ENCODE measurements at regions not wholly inside any gene's neighbourhood (a gene's known extent, or its start where the extent isn't known, plus 50 kb on each side); places are given as distances from the start of the nearest gene placed in this dataset.

DNA sequence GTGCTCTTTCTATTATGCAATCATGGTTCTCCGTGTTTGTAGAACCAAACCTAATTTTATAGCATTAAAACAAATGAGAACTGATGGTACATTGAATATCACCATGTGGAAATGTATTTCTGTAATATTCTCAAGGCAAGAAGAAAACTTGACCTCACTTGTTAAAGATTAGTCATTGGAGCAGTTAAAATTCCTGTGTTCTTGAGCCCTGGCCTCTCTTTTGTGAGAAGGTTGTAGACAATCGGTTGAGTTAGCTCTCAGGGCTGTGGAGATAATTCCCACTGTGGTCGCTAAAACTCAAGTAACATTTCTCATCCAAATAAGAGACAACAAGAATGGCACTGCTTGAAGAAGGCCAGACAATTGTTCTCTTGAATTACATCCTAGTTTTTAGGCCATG, 216.0 kb upstream of the KLF4 start:
- H3K36me3 ChIP-seq (ENCODE audit: control insufficient read depth in 4 of 4, insufficient read depth in 3 of 4, low read depth in 1 of 4, low read length in 3 of 4), result no peaks in the 10 kb centered on the region
- no peaks in the 10 kb centered on the region for H3K4me1 ChIP-seq (ENCODE audit: control insufficient read depth in 4 of 4, insufficient read depth in 4 of 4, low read length in 3 of 4)
- H3K9ac ChIP-seq (ENCODE audit: low read depth in 1 of 2, low read length in 2 of 2), result no peak overlapping the region
- TF ChIP-seq, protein P1, sequence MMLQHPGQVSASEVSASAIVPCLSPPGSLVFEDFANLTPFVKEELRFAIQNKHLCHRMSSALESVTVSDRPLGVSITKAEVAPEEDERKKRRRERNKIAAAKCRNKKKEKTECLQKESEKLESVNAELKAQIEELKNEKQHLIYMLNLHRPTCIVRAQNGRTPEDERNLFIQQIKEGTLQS (IDR thresholded peaks at IDR 0.05), result no peak
- no peak for TF ChIP-seq FOXA2 (IDR thresholded peaks at IDR 0.05)
- H3K4me3 ChIP-seq (ENCODE audit: low read depth in 1 of 3, low read length in 3 of 3), result no peak overlapping the region
- WGBS, result 87% methylated on average over 3 of the region's 3 CpGs
- H3K27ac ChIP-seq (ENCODE audit: low read depth in 1 of 2, low read length in 2 of 2), result no peak overlapping the region
- no peaks in the 10 kb centered on the region for H3K27me3 ChIP-seq (ENCODE audit: control insufficient read depth in 4 of 4, insufficient read depth in 4 of 4, low read length in 3 of 4)
- no peaks in the 10 kb centered on the region for H3K9me3 ChIP-seq (ENCODE audit: control insufficient read depth in 4 of 4, low read length in 3 of 4)
- no peak for DNase-seq (ENCODE audit: low spot score)

DNA sequence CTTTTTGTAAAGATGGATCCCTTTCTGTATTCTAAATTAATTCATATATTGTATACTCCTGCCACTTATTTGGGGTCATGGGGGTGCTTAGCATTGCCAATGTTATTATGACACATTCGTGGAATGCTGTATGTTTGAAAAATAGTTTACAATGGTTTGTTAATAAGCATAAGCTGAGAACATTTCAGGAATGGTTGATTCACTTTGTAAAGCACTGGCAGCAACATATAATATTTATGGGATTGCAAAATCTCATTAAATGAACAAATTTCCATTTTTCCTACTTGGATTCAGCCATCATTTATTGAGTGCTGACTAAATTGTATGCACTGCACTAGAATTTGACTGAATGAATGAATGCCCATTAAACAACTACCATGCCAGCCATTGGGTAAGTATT, 215.2 kb upstream of the KLF4 start:
- no peaks in the 10 kb centered on the region for H3K9me3 ChIP-seq (ENCODE audit: control insufficient read depth in 4 of 4, low read length in 3 of 4)
- no peak for DNase-seq (ENCODE audit: low spot score)
- no peaks in the 10 kb centered on the region for H3K36me3 ChIP-seq (ENCODE audit: control insufficient read depth in 4 of 4, insufficient read depth in 3 of 4, low read depth in 1 of 4, low read length in 3 of 4)
- no peak for TF ChIP-seq GABPA (IDR thresholded peaks at IDR 0.05 in 1 of 2, conservative IDR thresholded peaks at IDR 0.05 in 1 of 2)
- TF ChIP-seq, protein P2, sequence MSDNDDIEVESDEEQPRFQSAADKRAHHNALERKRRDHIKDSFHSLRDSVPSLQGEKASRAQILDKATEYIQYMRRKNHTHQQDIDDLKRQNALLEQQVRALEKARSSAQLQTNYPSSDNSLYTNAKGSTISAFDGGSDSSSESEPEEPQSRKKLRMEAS (IDR thresholded peaks at IDR 0.05), result no peak
- 73% methylated on average over 1 of the region's 1 CpG for WGBS
- H3K4me3 ChIP-seq (ENCODE audit: low read depth in 1 of 3, low read length in 3 of 3), result no peak overlapping the region
- H3K27ac ChIP-seq (ENCODE audit: low read depth in 1 of 2, low read length in 2 of 2), result no peak overlapping the region
- H3K27me3 ChIP-seq (ENCODE audit: control insufficient read depth in 4 of 4, insufficient read depth in 4 of 4, low read length in 3 of 4), result no peaks in the 10 kb centered on the region
- H3K9ac ChIP-seq (ENCODE audit: low read depth in 1 of 2, low read length in 2 of 2), result no peak overlapping the region
- no peaks in the 10 kb centered on the region for H3K4me1 ChIP-seq (ENCODE audit: control insufficient read depth in 4 of 4, insufficient read depth in 4 of 4, low read length in 3 of 4)

- Histone ChIP-seq H3K9me3 (ENCODE audit: control insufficient read depth in 4 of 4, low read length in 3 of 4) (no peaks in the 10 kb centered on the region), H3K4me3 (ENCODE audit: low read depth in 1 of 3, low read length in 3 of 3) (no peak overlapping the region), H3K27ac (ENCODE audit: low read depth in 1 of 2, low read length in 2 of 2) (no peak overlapping the region), H3K9ac (ENCODE audit: low read depth in 1 of 2, low read length in 2 of 2) (no peak overlapping the region), H3K36me3 (ENCODE audit: control insufficient read depth in 4 of 4, insufficient read depth in 3 of 4, low read depth in 1 of 4, low read length in 3 of 4) (no peaks in the 10 kb centered on the region), H3K27me3 (ENCODE audit: control insufficient read depth in 4 of 4, insufficient read depth in 4 of 4, low read length in 3 of 4) (no peaks in the 10 kb centered on the region), H3K4me1 (ENCODE audit: control insufficient read depth in 4 of 4, insufficient read depth in 4 of 4, low read length in 3 of 4) (no peaks in the 10 kb centered on the region)
- TF ChIP-seq CTCF (IDR thresholded peaks at IDR 0.05; ENCODE audit: low read depth, low read length, missing input control) (no peak), NR2F2 (IDR thresholded peaks at IDR 0.05) (no peak), FOXA2 (IDR thresholded peaks at IDR 0.05) (no peak), ZBTB33 (IDR thresholded peaks at IDR 0.05) (no peak), YY1 (IDR thresholded peaks at IDR 0.05) (no peak), JUND (IDR thresholded peaks at IDR 0.05) (no peak), RAD21 (IDR thresholded peaks at IDR 0.05) (no peak), RXRA (IDR thresholded peaks at IDR 0.05) (no peak)
- TF ChIP-seq, protein P2 (IDR thresholded peaks at IDR 0.05), result no peak
- no peak for DNase-seq (ENCODE audit: low spot score)
Measured at GRCh38 chr9:107703651-107704050, 214.1 kb upstream of the KLF4 start.
